ENCODE measurements at regions not wholly inside any gene's neighbourhood (a gene's known extent, or its start where the extent isn't known, plus 50 kb on each side); places are given as distances from the start of the nearest gene placed in this dataset.
"Not testable (repeated sequence)": the region's sequence is repeated elsewhere in the genome, so short reads cannot be mapped to it uniquely, and the experiment has no call there.

DNA sequence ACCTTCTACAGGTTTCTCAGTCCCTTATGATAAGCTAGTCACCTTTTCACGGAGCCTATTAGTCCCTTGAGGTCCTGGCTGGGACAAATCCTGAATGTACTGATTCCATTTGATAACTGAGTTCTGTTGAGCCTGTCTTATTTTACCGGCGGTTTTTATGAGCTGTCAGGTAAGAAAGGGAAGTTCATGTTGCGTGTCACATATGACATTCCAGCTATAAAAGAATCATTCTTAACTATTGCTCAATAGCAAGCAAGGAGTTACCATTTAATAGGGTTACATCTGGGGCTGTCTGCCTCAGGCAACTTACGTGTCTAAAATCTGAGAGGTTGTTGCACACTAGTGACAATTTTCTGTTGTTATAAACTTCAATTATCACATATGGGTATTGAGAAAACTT is 394.6 kb downstream of the TECRL start:
- DNase-seq (ENCODE audit: low read depth) = no peak
- Histone ChIP-seq H3K27me3 (replicated peaks; ENCODE audit: control insufficient read depth, insufficient read depth, low read length) (no peaks in the 10 kb centered on the region), H3K4me3 (ENCODE audit: low read length) (no peak overlapping the region), H3K9me3 (ENCODE audit: control insufficient read depth, low read length) (peaks cover 5% of the 10 kb centered on the region), H3K4me1 (ENCODE audit: control insufficient read depth, insufficient read depth, low read length) (no peaks in the 10 kb centered on the region), H3K36me3 (ENCODE audit: control insufficient read depth, insufficient read depth, low read length, severe bottlenecking) (no peaks in the 10 kb centered on the region), H3K9ac (ENCODE audit: low read length) (no peak overlapping the region)

DNA sequence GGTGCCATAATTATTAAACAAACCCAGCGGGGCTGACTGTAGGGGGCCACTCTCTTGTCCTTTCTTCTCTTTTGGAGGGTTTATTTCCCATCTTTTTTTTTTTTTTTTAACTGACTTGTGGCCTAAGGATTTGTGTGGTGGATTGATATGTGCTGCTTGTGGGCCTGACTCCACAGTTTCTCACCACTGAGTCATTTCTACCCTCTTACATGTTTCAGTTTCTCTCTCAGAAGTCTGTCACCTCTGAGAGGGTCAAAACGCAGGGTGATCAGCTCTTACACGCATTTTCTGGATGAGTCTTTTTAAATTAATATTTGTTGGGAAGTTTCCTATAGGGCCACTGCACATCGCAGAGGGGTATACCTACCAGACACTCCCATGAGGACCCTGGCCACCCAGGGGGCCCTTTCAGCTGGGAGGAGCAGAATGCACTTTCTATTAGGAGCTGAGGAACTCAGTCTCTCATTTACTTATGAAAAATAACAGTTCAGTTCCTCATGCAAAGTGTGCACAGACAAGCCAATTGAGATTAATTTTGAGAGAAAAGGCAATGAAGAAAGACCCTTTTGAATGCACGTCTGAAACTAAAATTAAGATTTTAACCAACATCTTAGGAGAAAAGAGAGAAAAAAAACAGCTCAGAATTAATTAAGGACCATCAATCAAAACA is 407.9 kb downstream of the TECRL start:
- Histone ChIP-seq H3K9me3 (ENCODE audit: control insufficient read depth, low read length) (no peaks in the 10 kb centered on the region), H3K9ac (ENCODE audit: low read length) (no peak overlapping the region), H3K4me3 (ENCODE audit: low read length) (no peak overlapping the region), H3K27me3 (replicated peaks; ENCODE audit: control insufficient read depth, insufficient read depth, low read length) (no peaks in the 10 kb centered on the region), H3K4me1 (ENCODE audit: control insufficient read depth, insufficient read depth, low read length) (no peaks in the 10 kb centered on the region), H3K36me3 (ENCODE audit: control insufficient read depth, insufficient read depth, low read length, severe bottlenecking) (no peaks in the 10 kb centered on the region)
- DNase-seq (ENCODE audit: low read depth) = no peak

DNA sequence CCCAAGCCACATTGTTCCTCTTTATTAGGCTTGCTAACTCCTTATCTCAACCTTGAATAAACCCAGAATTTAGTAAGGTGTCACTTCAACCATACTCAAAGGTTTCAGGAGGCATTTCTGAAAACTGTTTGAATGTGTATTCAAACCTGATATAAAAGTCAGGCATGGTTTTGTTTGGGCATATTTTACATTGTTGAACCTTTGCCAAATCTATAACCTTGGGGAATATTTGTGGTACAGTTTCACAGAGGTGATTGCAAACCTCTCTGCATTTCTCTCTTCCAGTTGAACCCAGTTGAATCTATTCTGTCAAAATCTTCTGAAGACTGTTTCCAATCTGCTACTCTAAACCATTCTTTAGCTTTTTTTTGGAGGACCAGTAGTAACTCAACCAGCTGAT is 409.0 kb downstream of the TECRL start:
- Histone ChIP-seq H3K4me1 (ENCODE audit: control insufficient read depth, insufficient read depth, low read length) (no peaks in the 10 kb centered on the region), H3K4me3 (ENCODE audit: low read length) (no peak overlapping the region), H3K9ac (ENCODE audit: low read length) (no peak overlapping the region), H3K9me3 (ENCODE audit: control insufficient read depth, low read length) (no peaks in the 10 kb centered on the region), H3K27me3 (replicated peaks; ENCODE audit: control insufficient read depth, insufficient read depth, low read length) (no peaks in the 10 kb centered on the region), H3K36me3 (ENCODE audit: control insufficient read depth, insufficient read depth, low read length, severe bottlenecking) (no peaks in the 10 kb centered on the region)
- DNase-seq (ENCODE audit: low read depth) = no peak

DNA sequence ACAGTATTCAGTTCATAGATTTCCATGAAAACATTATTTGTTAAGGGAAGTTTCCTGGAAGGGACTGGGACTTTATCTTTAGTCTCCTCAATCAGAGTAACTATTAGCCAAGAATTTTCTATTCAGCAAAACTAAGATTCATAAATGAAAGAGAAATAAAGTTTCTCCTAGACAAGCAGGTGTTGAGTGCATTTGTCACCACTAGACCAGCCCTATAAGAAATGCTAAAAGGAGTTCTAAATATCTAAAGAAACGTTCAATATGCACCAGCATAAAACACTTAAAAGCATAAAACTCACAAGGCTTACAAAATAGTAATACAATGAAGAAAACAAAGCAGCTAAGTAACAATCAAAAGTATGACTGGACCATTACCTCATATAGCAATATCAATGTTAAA is 423.0 kb downstream of the TECRL start:
- no peak for DNase-seq (ENCODE audit: low read depth)
- no peaks in the 10 kb centered on the region for H3K36me3 ChIP-seq (ENCODE audit: control insufficient read depth, insufficient read depth, low read length, severe bottlenecking)
- no peak overlapping the region for H3K4me3 ChIP-seq (ENCODE audit: low read length)
- no peak overlapping the region for H3K9ac ChIP-seq (ENCODE audit: low read length)
- H3K27me3 ChIP-seq (replicated peaks; ENCODE audit: control insufficient read depth, insufficient read depth, low read length) = no peaks in the 10 kb centered on the region
- H3K9me3 ChIP-seq (ENCODE audit: control insufficient read depth, low read length) = peaks cover 10% of the 10 kb centered on the region
- H3K4me1 ChIP-seq (ENCODE audit: control insufficient read depth, insufficient read depth, low read length) = no peaks in the 10 kb centered on the region

DNA sequence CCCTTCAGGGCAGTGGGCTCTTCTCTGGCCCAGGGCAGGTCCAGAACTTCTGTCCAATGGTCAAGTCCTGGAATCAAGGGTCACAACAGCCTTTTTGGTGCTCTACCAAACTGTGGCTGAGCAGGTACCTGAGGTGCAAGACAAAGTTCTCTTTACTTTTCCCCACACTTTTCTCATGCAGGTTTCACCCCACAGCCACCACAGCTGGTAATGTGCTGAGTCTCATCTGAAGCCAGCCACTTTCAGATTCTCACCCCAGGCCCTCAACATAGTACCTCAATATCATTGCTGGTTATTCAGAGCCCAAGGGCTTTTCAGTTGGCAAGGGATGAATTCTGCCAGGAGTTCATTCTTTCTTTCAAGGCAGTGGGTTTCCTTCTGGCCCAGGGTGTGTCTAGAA is 426.0 kb downstream of the TECRL start:
- Histone ChIP-seq H3K4me1 (ENCODE audit: control insufficient read depth, insufficient read depth, low read length) (no peaks in the 10 kb centered on the region), H3K9me3 (ENCODE audit: control insufficient read depth, low read length) (peaks cover 10% of the 10 kb centered on the region), H3K9ac (ENCODE audit: low read length) (no peak overlapping the region), H3K27me3 (replicated peaks; ENCODE audit: control insufficient read depth, insufficient read depth, low read length) (no peaks in the 10 kb centered on the region), H3K36me3 (ENCODE audit: control insufficient read depth, insufficient read depth, low read length, severe bottlenecking) (no peaks in the 10 kb centered on the region), H3K4me3 (ENCODE audit: low read length) (no peak overlapping the region)
- no peak for DNase-seq (ENCODE audit: low read depth)

DNA sequence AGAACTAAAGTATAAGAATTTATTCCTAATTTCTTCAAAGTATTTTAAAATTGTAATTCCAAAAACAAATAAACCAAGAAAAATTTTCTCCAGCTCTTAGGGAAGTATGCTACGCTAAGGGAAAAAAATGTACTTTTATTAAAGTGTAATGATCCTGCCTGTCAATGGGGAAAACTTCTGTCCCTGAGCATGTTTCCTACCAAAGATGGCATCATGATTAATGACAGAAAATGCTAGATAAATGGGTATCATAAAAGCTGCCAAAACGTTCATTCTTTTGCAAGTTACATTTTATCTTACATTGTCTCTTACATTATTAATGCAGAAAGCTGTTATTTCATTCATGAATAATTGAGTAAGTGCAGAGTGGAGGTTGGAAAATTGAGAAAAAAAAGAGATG is 443.4 kb downstream of the TECRL start:
- Histone ChIP-seq H3K4me1 (ENCODE audit: control insufficient read depth, insufficient read depth, low read length) (no peaks in the 10 kb centered on the region), H3K4me3 (ENCODE audit: low read length) (no peak overlapping the region), H3K9ac (ENCODE audit: low read length) (no peak overlapping the region), H3K9me3 (ENCODE audit: control insufficient read depth, low read length) (no peaks in the 10 kb centered on the region), H3K27me3 (replicated peaks; ENCODE audit: control insufficient read depth, insufficient read depth, low read length) (no peaks in the 10 kb centered on the region), H3K36me3 (ENCODE audit: control insufficient read depth, insufficient read depth, low read length, severe bottlenecking) (no peaks in the 10 kb centered on the region)
- DNase-seq (ENCODE audit: low read depth) = no peak

DNA sequence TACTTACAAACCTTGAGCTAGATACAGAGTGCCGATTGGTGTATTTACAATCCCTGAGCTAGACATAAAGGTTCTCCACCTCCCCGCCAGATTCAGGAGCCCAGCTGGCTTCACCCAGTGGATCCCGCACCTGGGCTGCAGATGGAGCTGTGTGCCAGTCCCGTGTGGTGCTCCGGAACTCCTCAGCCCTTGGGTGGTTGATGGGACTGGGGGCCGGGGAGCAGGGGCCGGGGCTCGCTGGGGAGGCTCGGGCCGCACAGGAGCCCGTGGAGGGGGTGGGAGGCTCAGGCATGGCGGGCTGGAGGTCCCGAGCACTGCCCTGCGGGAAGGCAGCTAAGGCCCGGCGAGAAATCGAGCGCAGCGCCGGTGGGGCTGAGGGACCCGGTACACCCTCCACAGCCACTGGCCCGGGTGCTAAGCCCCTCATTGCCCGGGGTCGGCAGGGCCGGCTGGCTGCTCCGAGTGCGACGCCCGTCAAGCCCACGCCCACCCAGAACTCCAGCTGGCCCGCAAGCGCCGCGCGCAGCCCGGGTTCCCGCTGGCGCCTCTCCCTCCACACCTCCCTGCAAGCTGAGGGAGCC is 466.5 kb downstream of the TECRL start:
- H3K9me3 ChIP-seq (ENCODE audit: control insufficient read depth, low read length); H3K9ac ChIP-seq (ENCODE audit: low read length); DNase-seq (ENCODE audit: low read depth); H3K36me3 ChIP-seq (ENCODE audit: control insufficient read depth, insufficient read depth, low read length, severe bottlenecking); H3K4me1 ChIP-seq (ENCODE audit: control insufficient read depth, insufficient read depth, low read length); H3K27me3 ChIP-seq (replicated peaks; ENCODE audit: control insufficient read depth, insufficient read depth, low read length); H3K4me3 ChIP-seq (ENCODE audit: low read length): not testable (repeated sequence)

DNA sequence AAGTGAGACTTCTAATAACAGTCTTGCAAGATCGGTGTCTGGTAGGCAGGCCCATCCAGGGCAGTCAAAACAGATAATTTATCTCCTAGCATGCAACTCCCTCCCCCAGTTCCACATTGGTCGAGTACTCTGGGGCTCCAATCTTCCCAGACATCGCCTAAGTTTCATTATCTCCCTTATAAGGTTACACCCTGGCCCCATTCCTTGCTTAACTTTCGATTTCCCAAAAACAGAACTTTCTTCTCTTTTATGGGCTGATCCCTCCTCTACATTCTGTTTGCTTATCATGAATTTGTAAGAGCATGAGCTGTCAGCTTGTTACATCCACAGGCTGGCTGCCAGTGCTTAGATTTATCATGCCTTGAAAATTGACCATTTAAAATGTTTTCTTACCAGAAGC is 471.3 kb downstream of the TECRL start:
- DNase-seq (ENCODE audit: low read depth) = no peak
- H3K27me3 ChIP-seq (replicated peaks; ENCODE audit: control insufficient read depth, insufficient read depth, low read length) = no peaks in the 10 kb centered on the region
- no peaks in the 10 kb centered on the region for H3K9me3 ChIP-seq (ENCODE audit: control insufficient read depth, low read length)
- H3K36me3 ChIP-seq (ENCODE audit: control insufficient read depth, insufficient read depth, low read length, severe bottlenecking) = no peaks in the 10 kb centered on the region
- peaks cover 7% of the 10 kb centered on the region for H3K4me1 ChIP-seq (ENCODE audit: control insufficient read depth, insufficient read depth, low read length)
- peak overlapping the region; percentile 60 for H3K4me3 ChIP-seq (ENCODE audit: low read length)
- H3K9ac ChIP-seq (ENCODE audit: low read length) = peak overlapping the region; percentile 21

DNA sequence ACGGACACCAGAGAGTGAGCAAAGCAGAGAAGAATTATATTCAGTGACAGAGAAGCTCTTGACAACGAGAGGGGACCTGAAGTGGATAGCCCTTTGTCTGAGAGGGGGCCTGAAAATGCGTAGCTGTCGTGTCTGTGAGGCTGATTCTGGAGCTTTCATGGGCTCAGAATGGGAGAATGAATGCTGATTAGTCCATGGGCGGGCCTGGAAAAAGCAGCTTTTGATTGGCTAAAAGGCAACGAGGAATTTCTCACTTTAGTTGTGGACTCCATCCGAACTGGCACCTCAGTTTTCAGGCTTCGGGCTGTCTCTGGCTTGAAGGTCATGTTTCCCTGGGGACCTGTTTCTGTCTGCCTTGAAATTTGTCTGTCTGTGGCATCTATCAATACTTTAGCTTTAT is 487.1 kb downstream of the TECRL start:
- Histone ChIP-seq H3K27me3 (replicated peaks; ENCODE audit: control insufficient read depth, insufficient read depth, low read length) (no peaks in the 10 kb centered on the region), H3K9me3 (ENCODE audit: control insufficient read depth, low read length) (no peaks in the 10 kb centered on the region), H3K4me3 (ENCODE audit: low read length) (no peak overlapping the region), H3K36me3 (ENCODE audit: control insufficient read depth, insufficient read depth, low read length, severe bottlenecking) (no peaks in the 10 kb centered on the region), H3K4me1 (ENCODE audit: control insufficient read depth, insufficient read depth, low read length) (no peaks in the 10 kb centered on the region), H3K9ac (ENCODE audit: low read length) (no peak overlapping the region)
- no peak for DNase-seq (ENCODE audit: low read depth)

DNA sequence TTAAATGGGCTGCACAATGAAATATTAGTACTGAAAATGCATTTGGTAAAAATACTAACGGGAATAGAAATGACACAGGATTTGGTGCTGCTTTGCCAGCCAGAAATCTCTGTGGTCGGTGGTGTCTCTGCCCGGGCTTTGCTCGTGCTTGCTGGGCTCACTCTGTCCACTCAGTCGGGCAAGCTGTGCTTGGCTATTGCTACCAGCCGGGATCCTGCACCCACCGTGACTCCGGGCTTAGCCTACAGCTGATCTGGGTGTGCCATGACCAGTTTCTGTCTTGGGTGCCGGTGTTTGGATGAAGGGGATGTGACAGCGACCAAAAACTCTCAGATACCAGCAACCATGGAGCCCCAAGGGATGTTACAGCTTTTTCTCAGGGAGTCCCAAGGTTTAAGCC is 487.7 kb downstream of the TECRL start:
- H3K9ac ChIP-seq (ENCODE audit: low read length) = no peak overlapping the region
- no peaks in the 10 kb centered on the region for H3K27me3 ChIP-seq (replicated peaks; ENCODE audit: control insufficient read depth, insufficient read depth, low read length)
- no peaks in the 10 kb centered on the region for H3K9me3 ChIP-seq (ENCODE audit: control insufficient read depth, low read length)
- H3K4me3 ChIP-seq (ENCODE audit: low read length) = no peak overlapping the region
- DNase-seq (ENCODE audit: low read depth) = no peak
- no peaks in the 10 kb centered on the region for H3K4me1 ChIP-seq (ENCODE audit: control insufficient read depth, insufficient read depth, low read length)
- no peaks in the 10 kb centered on the region for H3K36me3 ChIP-seq (ENCODE audit: control insufficient read depth, insufficient read depth, low read length, severe bottlenecking)

DNA sequence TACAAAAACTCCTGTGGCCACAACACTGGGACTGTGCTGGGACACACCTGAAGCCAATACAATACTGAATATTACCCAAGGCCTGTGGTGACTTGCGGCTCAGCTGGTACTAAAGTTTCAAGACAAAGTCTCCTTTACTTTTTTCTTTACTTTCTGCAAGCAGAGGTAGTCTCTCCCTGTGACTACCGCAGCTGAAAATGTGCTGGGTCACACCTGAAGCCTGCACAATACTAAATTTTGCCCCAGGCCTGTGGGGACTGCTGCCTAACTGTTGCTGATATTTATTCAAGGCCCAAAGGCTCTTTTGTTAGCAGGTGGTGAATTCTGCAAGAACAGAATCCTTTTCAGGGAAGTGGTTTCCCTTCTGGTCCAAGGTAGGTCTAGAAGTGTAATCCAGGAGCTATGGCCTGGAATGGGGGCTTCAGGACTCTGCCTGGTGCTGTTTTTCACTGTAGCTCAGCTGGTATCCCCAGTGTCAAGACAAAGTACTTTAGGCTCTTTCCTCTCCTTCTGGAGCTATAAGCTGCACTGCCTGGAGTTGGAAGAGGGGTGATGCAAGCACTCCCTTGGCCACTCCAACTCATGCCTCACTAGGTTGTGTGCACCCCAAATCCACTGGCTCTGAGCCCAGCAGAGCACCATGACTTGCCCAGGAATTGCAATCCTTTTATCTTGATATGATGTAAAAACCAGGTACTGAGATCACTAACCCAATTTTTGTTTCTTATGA is 489.4 kb downstream of the TECRL start:
- no peaks in the 10 kb centered on the region for H3K9me3 ChIP-seq (ENCODE audit: control insufficient read depth, low read length)
- H3K4me1 ChIP-seq (ENCODE audit: control insufficient read depth, insufficient read depth, low read length) = no peaks in the 10 kb centered on the region
- no peaks in the 10 kb centered on the region for H3K27me3 ChIP-seq (replicated peaks; ENCODE audit: control insufficient read depth, insufficient read depth, low read length)
- H3K4me3 ChIP-seq (ENCODE audit: low read length) = no peak overlapping the region
- H3K9ac ChIP-seq (ENCODE audit: low read length) = no peak overlapping the region
- H3K36me3 ChIP-seq (ENCODE audit: control insufficient read depth, insufficient read depth, low read length, severe bottlenecking) = no peaks in the 10 kb centered on the region
- no peak for DNase-seq (ENCODE audit: low read depth)

Measured in adipocyte (in vitro differentiated cells).